ENCODE measurements at regions not wholly inside any gene's neighbourhood (a gene's known extent, or its start where the extent isn't known, plus 50 kb on each side); places are given as distances from the start of the nearest gene placed in this dataset.

DNA sequence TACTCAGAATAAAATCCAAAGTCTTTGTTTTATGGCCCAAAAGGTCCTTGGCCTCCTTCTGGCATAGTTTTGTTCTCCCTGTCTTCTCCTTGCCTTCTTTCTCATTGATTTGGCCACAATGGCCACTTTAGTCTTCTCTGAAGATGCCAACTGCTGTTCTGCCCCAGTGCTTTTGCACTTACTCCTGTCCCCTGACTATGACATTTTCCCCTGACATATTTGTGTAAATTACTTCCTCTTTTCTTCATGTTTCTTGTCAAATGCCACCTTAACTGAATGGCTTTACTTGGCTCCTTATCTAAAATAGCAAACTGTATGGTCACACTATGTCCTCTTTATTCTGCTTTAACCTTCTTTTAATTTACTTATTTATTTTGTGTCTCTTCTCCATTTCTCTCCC lies 484.7 kb upstream of the ARRDC3 start:
- H4K20me1 ChIP-seq (ENCODE audit: insufficient read depth, low read length): no peaks in the 10 kb centered on the region
- no peak overlapping the region for H3K27ac ChIP-seq (ENCODE audit: low read depth, low read length)
- DNase-seq (ENCODE audit: insufficient read length, low spot score, missing footprints): no peak
- H3K4me2 ChIP-seq (ENCODE audit: insufficient read depth, low read length): no peak overlapping the region
- no peaks in the 10 kb centered on the region for H3K36me3 ChIP-seq (ENCODE audit: insufficient read depth, low read length)
- no peaks in the 10 kb centered on the region for H3K27me3 ChIP-seq (ENCODE audit: insufficient read depth, low read length)
- H3K4me1 ChIP-seq (ENCODE audit: insufficient read depth, low read length): no peaks in the 10 kb centered on the region
- no peak overlapping the region for H2AFZ ChIP-seq (ENCODE audit: low read length)
- TF ChIP-seq, protein P1, sequence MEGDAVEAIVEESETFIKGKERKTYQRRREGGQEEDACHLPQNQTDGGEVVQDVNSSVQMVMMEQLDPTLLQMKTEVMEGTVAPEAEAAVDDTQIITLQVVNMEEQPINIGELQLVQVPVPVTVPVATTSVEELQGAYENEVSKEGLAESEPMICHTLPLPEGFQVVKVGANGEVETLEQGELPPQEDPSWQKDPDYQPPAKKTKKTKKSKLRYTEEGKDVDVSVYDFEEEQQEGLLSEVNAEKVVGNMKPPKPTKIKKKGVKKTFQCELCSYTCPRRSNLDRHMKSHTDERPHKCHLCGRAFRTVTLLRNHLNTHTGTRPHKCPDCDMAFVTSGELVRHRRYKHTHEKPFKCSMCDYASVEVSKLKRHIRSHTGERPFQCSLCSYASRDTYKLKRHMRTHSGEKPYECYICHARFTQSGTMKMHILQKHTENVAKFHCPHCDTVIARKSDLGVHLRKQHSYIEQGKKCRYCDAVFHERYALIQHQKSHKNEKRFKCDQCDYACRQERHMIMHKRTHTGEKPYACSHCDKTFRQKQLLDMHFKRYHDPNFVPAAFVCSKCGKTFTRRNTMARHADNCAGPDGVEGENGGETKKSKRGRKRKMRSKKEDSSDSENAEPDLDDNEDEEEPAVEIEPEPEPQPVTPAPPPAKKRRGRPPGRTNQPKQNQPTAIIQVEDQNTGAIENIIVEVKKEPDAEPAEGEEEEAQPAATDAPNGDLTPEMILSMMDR (IDR thresholded peaks at IDR 0.05; ENCODE audit: extremely low read depth, low read depth, low read length): no peak
- no peaks in the 10 kb centered on the region for H3K79me2 ChIP-seq (ENCODE audit: insufficient read depth, low read length)
- no peak overlapping the region for H3K4me3 ChIP-seq (ENCODE audit: insufficient read depth, low read length)
- H3K9me3 ChIP-seq (ENCODE audit: low read depth, low read length): no peaks in the 10 kb centered on the region

DNA sequence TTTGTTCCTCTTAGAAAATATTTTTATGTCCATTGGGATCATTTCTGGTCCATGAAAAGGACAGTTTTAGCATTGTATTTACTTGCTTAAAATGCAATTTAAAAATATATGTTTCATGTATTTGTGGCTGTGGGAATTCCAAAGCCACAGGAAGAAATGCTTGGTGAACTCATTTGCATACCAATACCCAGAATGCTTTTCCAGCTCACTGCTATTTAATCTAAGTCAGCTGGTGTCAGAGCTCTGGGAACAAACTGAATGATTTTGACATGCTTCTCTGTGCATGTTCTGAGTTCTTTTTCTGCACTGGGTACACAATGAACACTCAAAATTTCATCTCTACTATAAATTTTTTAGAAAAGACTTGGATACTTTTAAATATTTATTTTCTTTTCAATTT lies 482.8 kb upstream of the ARRDC3 start:
- Histone ChIP-seq H3K27me3 (ENCODE audit: insufficient read depth, low read length) (no peaks in the 10 kb centered on the region), H3K36me3 (ENCODE audit: insufficient read depth, low read length) (no peaks in the 10 kb centered on the region), H3K9me3 (ENCODE audit: low read depth, low read length) (no peaks in the 10 kb centered on the region), H3K4me3 (ENCODE audit: insufficient read depth, low read length) (no peak overlapping the region), H3K79me2 (ENCODE audit: insufficient read depth, low read length) (no peaks in the 10 kb centered on the region), H3K4me1 (ENCODE audit: insufficient read depth, low read length) (no peaks in the 10 kb centered on the region), H2AFZ (ENCODE audit: low read length) (no peak overlapping the region), H3K4me2 (ENCODE audit: insufficient read depth, low read length) (no peak overlapping the region), H4K20me1 (ENCODE audit: insufficient read depth, low read length) (no peaks in the 10 kb centered on the region), H3K27ac (ENCODE audit: low read depth, low read length) (no peak overlapping the region)
- TF ChIP-seq, protein P1 (IDR thresholded peaks at IDR 0.05; ENCODE audit: extremely low read depth, low read depth, low read length): no peak
- DNase-seq (ENCODE audit: insufficient read length, low spot score, missing footprints): no peak

DNA sequence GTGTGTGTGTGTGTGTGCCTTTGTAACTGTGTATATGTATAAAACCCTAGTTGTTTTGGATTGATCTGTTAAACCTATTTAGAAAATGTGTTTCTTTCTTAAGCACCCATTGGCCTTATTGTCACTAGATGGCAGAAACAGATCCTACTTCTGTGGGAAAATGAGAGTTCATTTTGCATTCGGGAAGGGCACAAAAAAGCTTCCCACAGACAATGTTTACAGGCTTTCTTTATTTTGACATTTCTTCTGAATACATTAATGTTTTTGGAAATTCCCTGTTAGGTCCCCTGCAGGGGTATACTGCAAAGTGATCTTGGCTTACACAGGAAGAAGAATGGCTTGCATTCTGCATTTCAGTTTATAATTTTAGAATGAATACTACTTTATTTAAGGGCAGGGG lies 481.8 kb upstream of the ARRDC3 start:
- no peak overlapping the region for H3K4me2 ChIP-seq (ENCODE audit: insufficient read depth, low read length)
- H3K27ac ChIP-seq (ENCODE audit: low read depth, low read length): no peak overlapping the region
- H3K4me1 ChIP-seq (ENCODE audit: insufficient read depth, low read length): no peaks in the 10 kb centered on the region
- no peaks in the 10 kb centered on the region for H3K79me2 ChIP-seq (ENCODE audit: insufficient read depth, low read length)
- no peaks in the 10 kb centered on the region for H3K36me3 ChIP-seq (ENCODE audit: insufficient read depth, low read length)
- no peaks in the 10 kb centered on the region for H4K20me1 ChIP-seq (ENCODE audit: insufficient read depth, low read length)
- no peaks in the 10 kb centered on the region for H3K27me3 ChIP-seq (ENCODE audit: insufficient read depth, low read length)
- TF ChIP-seq, protein P1 (IDR thresholded peaks at IDR 0.05; ENCODE audit: extremely low read depth, low read depth, low read length): no peak
- H3K4me3 ChIP-seq (ENCODE audit: insufficient read depth, low read length): no peak overlapping the region
- DNase-seq (ENCODE audit: insufficient read length, low spot score, missing footprints): no peak
- no peak overlapping the region for H2AFZ ChIP-seq (ENCODE audit: low read length)
- H3K9me3 ChIP-seq (ENCODE audit: low read depth, low read length): no peaks in the 10 kb centered on the region

DNA sequence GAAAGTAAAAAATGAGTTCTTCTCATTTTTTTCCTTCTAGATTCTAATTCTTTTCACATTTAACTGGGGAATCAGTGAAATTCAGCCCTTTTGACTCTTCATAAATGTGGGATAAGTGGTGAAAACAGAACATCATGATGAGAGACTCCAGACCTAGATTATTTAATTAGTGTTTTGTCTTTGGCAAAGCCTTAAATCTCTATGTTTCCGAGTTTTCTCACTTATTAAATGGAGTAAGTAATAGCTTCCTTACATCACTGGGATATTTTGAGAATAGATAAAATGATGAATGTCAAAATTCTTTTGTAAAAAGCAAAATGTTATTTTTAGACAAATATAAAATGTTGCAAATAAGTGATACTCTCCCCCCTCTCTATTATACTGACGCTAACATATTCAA lies 468.6 kb upstream of the ARRDC3 start:
- no peak for DNase-seq (ENCODE audit: insufficient read length, low spot score, missing footprints)
- Histone ChIP-seq H3K36me3 (ENCODE audit: insufficient read depth, low read length) (no peaks in the 10 kb centered on the region), H2AFZ (ENCODE audit: low read length) (no peak overlapping the region), H3K4me1 (ENCODE audit: insufficient read depth, low read length) (no peaks in the 10 kb centered on the region), H3K27ac (ENCODE audit: low read depth, low read length) (no peak overlapping the region), H3K4me3 (ENCODE audit: insufficient read depth, low read length) (no peak overlapping the region), H3K27me3 (ENCODE audit: insufficient read depth, low read length) (no peaks in the 10 kb centered on the region), H3K9me3 (ENCODE audit: low read depth, low read length) (no peaks in the 10 kb centered on the region), H3K4me2 (ENCODE audit: insufficient read depth, low read length) (no peak overlapping the region), H4K20me1 (ENCODE audit: insufficient read depth, low read length) (no peaks in the 10 kb centered on the region), H3K79me2 (ENCODE audit: insufficient read depth, low read length) (no peaks in the 10 kb centered on the region)
- TF ChIP-seq, protein P1 (IDR thresholded peaks at IDR 0.05; ENCODE audit: extremely low read depth, low read depth, low read length): no peak
